HG02840 (cell line): ENCODE measurements at regions not wholly inside any gene's neighbourhood (a gene's known extent, or its start where the extent isn't known, plus 50 kb on each side); places are given as distances from the start of the nearest gene placed in this dataset.

Source experiments
- ATAC-seq: cut with Tn5 transposase; IDR thresholded peaks from one replicate; pipeline ENCODE4 v1.9.1; 2021; ENCODE audit warnings: mild to moderate bottlenecking, moderate library complexity, moderate number of reproducible peaks; ENCODE audit not compliant: unreplicated experiment, low FRiP score

DNA sequence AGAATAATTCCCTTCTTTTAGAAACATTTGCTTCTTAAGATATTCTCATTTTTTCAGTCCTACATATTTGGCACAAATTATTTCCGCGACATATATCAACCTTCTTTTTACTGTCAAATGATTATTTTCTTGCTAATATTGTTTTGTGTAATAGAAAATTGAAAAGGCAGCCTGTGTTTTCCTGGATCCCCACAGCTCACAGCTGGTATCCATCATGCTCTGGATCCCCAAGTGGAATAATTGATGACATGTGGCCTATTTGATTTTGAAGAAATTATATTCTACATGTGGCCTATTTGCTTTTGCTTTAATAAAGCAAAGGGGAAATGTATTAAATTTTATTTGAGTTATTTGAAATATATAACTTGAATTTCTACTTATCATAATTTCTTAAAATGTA is 199.4 kb upstream of the LUZP2 start:
- no peak for ATAC-seq

DNA sequence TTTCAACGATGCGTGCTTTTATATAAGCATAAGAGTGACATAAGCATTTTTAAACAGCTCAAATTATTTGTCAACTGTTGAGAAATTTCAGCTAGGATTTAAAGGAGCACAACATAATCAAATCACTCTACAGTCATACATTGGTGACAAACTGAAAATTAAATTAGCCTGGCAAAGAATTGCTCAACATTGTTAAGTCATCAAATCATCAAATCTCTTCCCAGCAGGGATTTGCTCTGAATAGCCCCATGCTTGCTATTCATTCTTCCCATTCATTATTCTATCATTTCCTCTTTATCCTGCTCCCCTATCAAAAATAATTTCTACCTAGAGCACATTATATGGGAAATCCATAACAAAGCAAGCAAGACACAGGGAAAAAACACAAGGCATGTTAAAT is 198.7 kb upstream of the LUZP2 start:
- no peak for ATAC-seq

DNA sequence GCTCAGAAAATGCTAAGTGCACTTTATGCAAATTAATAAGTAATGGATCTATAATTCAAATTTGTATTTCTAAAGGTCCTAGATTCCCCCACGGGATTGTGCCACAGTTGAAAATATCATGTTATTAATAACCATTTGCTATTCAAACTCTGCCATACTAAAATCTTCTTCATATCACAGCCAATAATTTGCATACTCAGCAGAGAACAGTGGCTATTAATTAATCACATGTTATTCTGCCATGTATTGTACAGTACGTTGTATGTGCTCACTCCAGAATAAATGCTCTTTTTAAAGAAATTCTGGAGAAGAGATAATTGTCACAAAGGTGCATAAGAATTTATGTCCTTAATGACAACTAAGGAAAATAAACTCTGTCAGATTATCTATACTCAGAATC is 184.9 kb upstream of the LUZP2 start:
- ATAC-seq = no peak

DNA sequence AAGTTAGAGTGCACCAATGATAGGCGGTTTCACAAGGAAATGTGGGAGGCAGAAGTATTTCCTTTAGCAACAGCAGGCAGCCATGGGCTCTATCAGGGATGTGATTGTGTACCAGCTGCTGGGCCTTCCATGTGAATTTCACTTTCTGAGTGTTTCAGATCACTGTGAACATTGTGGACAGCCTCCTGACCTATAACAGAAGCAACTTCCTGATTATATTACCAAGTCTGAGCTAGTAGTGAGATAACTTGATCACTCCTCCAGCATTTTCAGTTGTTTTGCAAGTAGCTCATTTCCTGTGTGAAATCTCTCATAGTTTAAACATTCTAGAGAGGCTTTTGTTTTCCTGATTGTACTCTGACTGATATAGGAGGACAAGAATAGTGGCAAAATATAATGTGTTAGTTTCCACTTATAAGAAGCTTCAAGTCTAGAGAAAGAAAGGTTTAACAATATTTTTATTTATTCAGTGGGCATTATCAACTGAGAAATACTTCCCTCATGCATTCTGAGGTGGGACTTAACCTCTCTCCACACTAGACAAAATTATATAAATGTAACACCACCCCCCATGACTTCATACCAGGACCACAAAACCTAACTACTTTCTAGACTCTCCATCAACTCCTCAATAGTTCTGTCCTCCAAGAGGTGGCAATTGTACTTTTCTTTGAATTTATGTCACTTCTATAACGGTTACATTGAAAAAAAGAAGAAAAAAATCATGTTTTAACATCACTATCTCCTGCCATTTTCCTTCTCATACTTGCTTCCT is 184.2 kb upstream of the LUZP2 start:
- ATAC-seq = no peak

DNA sequence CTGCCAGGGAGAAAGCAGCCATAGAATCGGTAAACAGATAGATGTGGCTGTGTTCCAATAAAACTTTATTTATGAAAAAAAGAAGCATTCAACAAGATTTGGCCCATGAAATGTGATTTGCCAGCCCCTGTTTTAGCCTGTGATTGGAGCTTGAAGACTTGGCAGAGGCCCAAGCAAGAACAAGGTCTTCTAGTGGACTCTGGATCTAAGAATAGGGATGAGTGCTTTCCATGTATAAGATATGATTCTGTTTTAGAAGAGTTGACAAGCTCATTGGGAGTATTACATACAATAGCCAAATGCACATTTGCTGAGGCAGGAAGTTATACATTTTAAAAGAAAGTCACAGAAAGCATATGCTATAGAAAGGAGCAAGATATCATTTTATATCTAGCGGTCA is 175.6 kb upstream of the LUZP2 start:
- ATAC-seq = no peak

DNA sequence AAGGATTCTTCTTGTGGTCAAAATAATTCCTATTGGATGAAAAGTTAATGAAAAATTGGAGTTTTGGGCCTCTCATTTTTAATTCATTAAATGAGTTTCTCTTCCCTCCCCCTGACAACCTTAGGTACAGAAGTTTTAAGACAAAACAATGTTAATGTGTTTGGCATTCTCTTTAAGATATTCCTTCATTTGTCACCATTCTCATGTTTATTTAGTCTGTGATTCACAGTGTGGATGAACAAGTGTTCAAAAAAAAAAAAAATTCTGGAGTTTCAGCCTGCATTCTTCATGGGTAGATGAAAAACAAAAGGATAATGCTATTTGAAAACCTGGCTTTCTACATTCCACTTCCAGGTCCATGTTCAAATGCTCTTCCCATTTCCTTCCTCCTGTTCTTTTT is 172.6 kb upstream of the LUZP2 start:
- no peak for ATAC-seq

DNA sequence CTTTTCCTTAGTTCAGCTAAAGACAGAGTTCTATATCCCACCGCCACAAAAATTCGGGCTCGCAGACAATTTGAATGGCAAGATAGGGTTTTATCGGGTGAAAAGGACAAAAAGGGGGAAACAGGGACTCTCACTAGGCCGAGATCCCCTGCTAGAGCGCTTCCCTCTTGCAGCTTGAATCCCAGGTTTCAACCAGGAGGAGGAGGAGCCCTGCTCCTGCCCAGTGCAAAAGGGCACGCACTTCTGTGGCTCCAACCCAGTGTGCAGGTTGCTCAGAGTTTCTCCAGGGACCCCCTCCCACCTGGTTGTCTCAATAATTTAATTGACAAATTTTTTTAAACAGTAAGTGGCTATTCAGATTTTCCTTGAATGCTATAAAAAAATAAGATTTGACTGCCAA is 152.6 kb upstream of the LUZP2 start:
- ATAC-seq = no peak

DNA sequence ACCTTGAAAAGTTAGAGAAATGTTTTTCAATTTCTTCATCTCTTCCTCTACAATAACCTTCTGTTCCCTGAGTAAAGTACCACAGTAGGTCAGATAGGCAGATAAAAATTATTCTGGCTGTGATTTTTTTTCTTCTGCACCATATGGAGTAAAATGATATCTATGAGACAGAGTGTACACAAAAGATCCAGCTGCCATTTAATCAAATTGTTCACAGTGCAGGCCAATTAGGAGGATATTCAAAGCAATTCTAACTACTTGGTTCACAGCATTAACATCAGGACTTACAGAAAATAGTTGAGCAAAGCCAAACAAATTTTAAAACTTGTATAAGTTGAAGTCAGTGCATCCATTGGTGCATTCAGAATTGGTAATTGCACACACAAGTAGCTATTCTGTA is 147.9 kb upstream of the LUZP2 start:
- no peak for ATAC-seq

DNA sequence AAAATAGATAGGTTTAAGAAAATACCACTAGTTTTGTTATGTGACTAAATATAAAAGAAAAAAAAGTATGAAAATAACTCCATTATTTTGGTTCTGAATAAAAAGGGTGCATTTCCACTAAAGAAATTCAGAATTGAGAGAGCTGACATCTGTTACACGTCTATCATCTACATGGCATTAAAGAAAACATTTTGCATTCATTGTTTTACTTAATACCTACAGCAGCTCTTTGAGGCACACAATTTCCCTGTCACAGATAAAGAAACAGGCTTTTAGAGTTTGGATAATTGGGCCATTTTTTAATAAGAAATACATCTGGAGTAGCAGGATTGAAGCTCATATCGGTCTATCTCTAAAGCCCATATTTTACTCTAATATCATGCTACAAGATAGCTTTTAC is 145.7 kb upstream of the LUZP2 start:
- no peak for ATAC-seq

DNA sequence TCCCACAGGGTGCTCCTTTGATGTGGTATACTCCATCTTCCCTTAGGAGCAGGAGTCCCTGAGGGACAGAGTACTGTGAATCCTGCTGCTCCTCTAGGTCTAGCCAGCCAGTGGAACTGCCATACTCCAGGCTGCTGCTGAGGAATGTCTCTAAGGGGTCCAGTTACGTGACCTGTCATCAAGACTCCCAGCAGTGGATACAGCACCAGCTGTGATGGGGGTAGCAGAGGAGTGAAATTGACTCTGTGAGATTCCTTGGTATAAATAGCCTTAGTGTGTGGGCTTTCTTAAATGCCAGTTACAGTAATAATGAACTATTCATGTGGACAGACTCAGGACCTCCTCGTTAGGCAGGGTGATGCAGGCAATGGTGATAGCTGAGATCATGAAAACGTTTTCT is 140.4 kb upstream of the LUZP2 start:
- no peak for ATAC-seq

DNA sequence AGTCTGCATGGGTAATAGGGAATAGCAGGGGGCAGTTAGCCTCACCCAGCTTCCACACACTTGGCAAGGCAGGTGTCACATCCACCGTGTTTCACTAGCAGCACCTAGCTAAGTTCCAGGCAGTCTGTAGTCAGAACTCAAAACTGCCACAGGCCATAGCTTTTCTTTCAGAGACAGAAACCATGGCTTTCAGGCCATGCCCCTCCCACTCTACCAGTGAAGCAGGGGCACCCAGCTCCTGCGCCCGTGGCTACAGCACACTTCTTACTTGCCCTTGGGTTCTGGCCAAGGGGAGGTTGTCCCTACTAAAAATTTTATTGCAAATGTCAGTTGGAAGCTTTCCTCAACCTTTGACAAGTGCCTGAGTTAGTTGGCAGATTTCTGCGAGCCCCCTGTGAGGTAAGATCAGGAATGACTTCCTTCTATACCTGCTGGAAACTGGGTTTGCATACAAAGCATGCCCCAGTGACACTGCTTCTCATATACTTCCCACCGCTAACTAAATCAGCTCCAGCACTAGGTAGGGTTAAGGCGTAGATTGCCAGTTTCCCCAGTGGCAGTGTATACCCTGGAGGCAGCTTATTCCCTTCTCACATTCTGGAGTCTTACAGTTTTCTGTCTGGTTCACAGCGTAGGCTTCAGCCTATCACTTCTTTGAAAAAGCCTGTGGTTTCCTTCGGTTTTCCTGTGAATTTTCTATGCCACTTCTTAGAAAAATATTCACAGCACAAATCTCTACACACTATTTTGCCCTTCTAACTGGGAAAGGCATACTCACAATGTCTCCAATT is 139.0 kb upstream of the LUZP2 start:
- ATAC-seq = no peak

DNA sequence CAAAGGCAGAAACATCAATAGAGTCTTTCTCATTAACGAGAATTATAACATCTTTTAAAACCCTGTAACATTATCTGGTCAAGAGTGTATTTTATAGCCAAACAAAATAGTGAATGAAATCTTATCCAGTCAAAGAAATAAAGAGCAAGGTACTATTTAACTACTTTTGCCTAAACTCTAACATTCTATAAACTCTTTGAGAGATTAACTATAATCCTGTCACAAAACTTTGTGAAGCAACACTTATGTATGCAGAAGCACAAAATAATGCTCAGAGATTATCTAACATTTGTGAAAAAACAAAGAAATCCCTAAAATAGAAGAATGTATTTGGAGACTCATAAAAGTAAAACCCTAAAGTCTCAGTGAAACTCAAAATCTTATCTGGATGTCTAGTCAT is 124.4 kb upstream of the LUZP2 start:
- ATAC-seq = no peak

DNA sequence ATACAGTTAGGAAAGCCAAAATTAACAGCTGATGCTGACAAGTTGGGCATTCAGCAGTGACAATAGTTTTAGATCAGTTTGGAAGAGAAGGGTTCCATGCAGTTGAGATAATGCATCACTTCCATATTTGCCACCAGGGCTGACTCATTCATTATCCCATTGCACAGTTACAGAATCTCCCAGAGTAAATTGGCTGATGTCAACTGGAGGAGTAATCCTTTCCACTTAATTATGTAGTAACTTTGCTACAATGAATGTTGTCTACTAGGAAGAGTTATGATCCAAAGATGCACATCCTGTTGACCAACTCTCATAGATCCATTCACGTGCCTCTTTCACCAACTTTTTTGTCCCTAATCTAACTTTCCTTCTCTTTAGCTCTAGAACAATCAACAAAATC is 123.3 kb upstream of the LUZP2 start:
- ATAC-seq = no peak

DNA sequence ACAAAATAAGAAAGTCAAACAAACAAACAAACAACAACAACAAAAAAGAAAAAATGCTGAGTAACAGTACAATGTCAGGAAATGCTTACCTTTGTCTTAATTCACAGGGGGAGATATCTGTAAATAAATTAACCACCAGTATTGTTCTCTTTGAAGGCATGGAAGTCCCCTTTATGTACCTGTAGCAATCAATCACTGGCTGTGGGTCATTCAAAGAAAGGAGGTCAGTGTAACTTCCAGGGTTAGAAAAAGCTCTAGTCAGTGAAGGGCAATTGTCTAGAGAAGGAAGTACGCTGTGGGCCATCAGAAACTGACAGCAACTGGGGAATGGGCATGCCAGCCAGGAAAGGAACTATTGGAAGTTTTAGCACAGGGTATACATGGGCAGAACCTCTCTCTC is 121.5 kb upstream of the LUZP2 start:
- ATAC-seq = no peak

DNA sequence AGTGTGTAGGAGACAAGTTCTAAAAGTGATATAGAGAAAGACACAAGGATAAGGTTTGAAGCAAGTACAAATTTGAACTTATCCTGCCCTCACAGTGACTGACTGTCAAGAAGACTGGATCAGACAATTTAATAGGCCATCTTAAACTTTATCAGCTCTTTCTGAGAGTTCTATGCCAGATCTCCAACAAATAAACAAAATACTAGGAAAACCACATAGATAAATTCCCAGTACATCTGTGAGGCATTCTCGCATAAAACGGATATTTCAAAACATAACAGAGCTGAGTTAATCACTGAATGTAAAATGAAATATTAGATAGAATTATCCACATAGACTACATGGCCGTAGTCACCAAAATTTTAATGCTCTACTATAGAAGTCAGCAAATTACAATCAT is 120.9 kb upstream of the LUZP2 start:
- ATAC-seq = no peak

DNA sequence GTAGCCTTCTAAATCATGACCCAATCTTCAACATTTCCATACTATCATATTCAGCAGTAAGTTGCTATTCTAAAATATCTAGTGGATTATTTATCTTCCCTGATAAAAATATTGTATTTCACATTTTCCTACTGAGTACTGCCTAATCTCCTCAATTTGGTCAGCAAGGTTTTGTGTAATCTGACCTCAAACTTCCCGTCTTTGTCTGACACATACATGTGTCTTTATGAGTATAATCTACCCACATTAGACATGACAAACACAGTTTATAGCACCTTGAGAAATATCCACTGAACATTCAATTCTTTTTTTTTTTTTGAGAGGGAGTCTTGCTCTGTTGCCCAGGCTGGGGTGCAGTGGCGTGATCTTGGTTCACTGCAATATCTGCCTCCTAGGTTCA is 113.7 kb upstream of the LUZP2 start:
- no peak for ATAC-seq

DNA sequence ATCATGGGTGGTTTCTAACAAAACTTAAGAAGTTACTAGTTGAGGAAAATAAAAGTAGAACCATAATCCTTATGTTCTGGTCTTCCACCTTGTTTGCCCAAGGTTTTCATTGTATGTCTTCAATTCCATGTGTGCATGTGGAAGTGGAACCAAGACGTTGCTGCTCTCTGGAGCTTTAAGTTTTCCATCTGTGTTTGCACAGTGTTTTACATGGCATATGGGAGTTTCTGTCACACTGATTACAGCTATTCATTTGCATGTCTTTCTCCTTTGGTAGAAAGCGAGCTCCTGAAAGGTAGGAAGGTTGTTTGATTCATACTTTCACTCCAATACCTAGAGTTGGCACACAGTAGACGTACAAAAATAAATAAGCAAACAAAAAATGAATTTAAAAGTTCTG is 112.6 kb upstream of the LUZP2 start:
- no peak for ATAC-seq

DNA sequence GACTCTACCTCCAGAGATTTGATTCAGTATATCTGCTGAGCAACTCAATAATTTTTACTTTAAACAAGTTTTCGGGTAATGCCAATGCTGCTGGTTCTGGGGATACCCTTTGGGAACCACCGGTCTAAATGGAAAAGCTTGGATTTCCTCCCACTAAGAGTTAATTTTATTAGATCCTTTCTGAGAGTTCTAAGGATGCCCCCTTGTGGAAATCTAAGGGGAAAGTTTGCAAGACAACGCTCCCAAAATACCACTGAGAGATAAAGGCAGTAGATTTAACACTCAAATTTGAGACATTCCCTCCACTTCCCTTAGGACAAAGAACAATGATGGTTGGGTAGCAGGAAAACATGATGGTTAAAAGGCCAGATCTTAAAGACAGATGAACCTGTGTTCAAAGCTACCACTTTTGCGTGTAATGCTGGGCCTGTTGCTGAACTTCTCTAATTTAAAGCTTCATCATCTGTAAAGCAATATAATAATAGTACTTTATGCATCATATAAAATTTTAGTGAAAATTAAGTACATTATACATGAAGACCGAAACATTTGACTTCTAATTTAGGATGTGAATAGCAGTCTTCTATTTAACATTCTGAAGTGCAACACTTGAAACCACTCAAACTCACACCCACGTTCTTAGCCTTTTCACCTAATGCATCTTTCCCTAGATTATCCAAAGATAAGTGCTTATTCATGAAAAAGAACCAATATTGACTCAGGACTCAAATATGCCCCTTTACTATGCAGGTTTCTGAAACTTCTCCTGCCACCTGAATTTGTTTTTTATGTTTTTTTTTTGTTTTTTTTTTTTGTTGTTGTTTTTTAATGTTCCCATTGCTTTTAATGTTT is 110.1 kb upstream of the LUZP2 start:
- ATAC-seq = no peak

DNA sequence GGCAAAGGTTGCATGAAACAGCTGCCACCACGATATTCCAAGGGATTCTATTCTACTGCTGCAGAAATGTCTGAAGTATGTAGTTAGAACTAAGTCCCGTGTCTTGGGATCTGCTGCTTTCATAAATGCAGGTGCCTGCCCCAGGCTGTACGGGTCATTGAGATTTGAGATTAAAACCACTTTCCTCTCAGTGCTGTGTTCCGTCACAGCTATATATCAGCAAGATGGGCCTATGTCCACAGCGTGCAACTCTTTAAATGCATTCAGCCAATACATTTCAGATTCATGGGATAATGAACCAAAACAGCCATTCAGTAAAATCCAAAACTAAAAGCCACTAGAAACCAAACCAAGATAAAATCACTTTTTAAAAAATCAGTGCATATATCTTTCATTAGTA is 107.3 kb upstream of the LUZP2 start:
- no peak for ATAC-seq

DNA sequence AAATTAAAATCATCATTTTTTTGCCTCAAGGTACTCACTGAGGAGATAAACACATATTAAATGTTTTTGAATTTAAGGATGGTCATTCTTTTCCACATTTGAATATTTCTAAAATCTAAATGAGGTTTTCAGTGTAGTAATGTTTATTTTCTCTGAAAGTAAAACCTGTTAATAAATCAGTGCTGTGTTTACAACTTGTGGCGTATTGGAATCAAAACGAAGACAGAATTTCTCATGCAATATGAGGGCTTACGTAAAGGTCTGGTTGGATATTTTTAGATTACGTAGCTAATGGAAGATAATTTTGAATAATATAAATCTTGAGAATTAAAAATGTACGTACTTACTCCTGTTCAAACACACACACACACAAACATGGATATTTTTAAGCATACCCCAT is 106.8 kb upstream of the LUZP2 start:
- no peak for ATAC-seq

DNA sequence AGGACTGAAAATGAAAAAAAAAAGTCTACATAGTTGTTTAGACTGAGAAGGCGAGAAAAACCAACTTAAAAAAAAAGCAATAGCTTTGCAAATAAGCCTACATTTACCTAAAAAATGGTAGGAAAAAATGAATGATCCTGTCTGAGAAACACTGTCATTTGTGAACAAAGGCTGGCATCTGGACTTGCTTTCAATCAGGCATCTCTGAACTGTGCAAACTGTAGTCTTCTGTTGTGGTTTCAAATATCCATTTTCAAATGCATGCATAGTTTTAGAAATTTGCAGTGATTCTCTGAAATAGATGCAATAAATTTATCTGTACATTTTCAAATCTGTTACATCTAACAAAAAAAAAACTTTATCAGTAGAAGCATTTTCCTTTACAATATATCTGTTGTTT is 106.1 kb upstream of the LUZP2 start:
- ATAC-seq = no peak
